GM18508 (cell line): ENCODE measurements at regions not wholly inside any gene's neighbourhood (a gene's known extent, or its start where the extent isn't known, plus 50 kb on each side); places are given as distances from the start of the nearest gene placed in this dataset.
A peak's percentile ranks its signal among the peaks of the same experiment; 100 is the strongest.

Source experiments
- ATAC-seq: cut with Tn5 transposase; IDR thresholded peaks from one replicate; pipeline ENCODE4 v1.9.1; 2021; ENCODE audit warnings: moderate number of reproducible peaks; ENCODE audit not compliant: insufficient read depth, unreplicated experiment

DNA sequence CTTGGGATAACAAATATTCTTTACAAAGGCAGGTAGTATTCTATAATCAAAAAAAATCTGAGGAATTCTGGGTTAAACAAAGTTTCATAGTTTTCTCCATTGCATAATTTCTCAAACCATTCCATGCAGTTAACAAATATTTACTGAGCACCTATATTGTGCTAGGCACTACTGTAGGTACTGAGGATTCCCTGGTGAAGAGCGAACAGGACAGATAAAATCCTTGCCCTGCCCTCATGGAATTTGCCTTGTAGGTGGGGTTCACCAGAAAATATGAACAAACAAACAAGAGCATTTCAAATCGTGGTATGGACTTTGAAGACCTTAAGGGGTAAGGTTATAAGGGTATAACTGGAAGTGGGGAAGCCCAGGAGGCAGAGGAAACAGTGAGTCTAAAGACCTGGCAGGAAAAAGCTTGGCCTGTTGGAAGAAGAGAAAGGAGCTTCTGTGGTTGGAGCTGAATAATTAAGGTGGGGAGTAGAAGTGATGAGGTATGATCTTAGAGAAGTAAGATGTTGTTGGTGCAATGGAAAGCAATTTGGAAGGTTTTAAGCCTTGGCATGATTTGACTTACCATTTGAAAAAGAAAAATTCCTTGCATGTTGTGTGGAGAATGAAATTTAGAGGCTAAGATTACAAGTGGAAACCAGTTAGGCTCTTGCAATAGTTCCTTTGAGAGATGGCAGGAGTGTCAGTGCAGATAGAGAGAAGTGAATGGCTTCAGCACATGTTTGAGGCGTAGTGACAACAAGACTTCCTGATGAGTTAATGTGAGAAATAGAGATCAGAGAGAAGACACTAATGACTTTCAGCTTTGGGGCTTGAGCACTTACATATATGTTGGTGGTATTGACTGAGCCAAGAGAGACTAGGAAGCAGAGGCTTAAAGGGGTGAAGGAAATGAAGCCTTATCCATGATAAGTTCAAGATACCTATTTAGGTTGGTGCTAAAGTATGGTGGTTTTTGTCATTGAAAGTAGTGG, 55.7 kb upstream of the PICALM start:
- ATAC-seq = no peak

DNA sequence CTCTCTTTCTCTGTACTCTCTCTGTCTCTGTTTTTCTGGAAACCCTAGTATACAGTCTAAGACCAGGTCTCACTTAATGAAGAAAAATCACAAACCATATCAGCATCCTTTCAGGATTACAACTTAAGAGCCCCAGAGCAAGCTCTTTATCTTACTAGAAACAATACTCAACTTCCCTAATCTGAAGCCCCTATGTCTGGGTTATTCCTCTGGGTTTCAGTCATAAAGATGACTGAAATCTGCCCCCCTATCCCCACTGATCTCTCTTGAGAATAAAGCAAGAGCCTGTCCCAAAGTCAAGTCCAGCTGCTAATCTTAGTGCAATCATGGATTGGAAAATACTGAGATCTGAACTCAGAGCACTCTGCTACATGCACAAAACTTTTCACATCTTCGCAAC, 53.9 kb upstream of the PICALM start:
- no peak for ATAC-seq

DNA sequence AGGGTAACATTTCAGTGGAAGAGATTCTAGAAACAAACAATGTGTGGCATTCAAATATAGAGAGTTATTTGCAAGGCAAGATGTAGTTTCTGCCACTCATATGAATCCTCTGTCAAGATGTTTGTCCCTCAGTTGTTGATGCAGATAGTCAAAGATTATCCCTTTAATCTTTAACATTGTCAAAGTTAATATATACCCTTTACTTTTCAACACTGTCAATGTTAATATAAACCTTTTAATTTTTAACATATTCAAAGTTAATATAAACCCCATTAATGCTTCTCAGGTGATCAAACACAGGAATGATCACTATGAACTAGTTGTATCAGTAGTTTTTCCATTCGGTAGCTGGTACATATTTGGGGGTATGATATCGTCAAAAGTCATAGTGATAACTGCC, 51.9 kb upstream of the PICALM start:
- ATAC-seq = peak; percentile 29

DNA sequence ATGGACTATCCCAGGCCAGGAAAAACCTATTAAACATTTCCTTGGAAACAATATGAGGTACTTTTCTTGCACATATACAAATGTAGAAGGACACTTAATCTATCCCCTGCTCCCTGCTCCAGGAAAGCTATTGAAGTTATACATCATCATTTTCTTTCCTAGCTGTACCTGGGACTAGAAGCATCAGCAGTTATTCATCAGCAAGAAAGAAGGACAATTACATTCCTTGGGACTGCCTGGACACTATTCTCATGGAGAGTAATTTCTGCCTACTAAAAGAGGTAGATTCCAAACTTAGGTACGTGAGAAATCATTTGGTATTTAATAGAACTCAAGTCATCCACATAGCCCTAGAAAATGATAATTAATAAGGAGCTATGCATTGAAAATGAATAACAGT, 51.0 kb upstream of the PICALM start:
- no peak for ATAC-seq

DNA sequence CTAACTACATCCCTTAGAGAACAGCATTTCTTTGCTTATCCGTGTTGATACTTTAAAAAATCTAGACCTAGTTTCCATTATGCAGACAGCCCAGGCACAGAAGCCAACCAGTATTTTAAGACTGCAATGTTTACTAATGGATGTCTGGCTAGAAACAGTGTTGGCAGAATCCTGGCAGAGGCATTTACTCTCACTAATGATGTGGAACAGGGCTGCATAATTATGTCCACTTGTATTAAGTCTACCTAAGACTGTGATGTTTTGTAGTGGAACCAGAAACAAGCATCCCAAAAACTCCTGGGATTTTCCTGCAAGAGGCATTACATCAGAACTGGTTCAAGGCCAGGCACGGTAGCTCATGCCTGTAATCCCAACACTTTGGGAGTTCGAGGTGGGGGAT, 50.2 kb upstream of the PICALM start:
- ATAC-seq = no peak
